Colonic mucosa (tissue), 4 donors: ENCODE measurements at regions not wholly inside any gene's neighbourhood (a gene's known extent, or its start where the extent isn't known, plus 50 kb on each side); places are given as distances from the start of the nearest gene placed in this dataset.
A peak's percentile ranks its signal among the peaks of the same experiment; 100 is the strongest.
"Not testable (repeated sequence)": the region's sequence is repeated elsewhere in the genome, so short reads cannot be mapped to it uniquely, and the experiment has no call there.

ENCODE experiments used
- DNase-seq: peaks from one replicate; pipeline ENCODE4 v3.0.0-alpha.2; 2020
- H3K27ac ChIP-seq: fragments of 200-600 bp; one replicate; pipeline ENCODE4 v1.8.0; 2021
- H3K27me3 ChIP-seq: fragments of 200-600 bp; one replicate; pipeline ENCODE4 v1.8.0; 2021
- H3K36me3 ChIP-seq: fragments of 200-600 bp; one replicate; pipeline ENCODE4 v1.8.0; 2021
- H3K4me1 ChIP-seq: fragments of 200-600 bp; one replicate; pipeline ENCODE4 v1.8.0; 2021; ENCODE audit warnings: mild to moderate bottlenecking
- H3K4me3 ChIP-seq: fragments of 200-600 bp; one replicate; pipeline ENCODE4 v1.8.0; 2021
- H3K9ac ChIP-seq, 2 donors: one replicate each; pipeline ENCODE4 v1.7.0; 2013; ENCODE audit warnings: control low read depth in 2 of 2, low read depth in 2 of 2, low read length in 2 of 2
- H3K9me3 ChIP-seq: fragments of 200-600 bp; one replicate; pipeline ENCODE4 v1.8.0; 2021
- intact Hi-C: fragments of 100-400 bp; cut with DNase I; formaldehyde crosslinking; loops from one replicate; pipeline ENCODE4 v1.14.1; 2022
- donor health status: healthy.
- donor health status: DM: no; HTN: no; CAD: no.
- donor health status: DM: no; HTN: no; CAD: no.

DNA sequence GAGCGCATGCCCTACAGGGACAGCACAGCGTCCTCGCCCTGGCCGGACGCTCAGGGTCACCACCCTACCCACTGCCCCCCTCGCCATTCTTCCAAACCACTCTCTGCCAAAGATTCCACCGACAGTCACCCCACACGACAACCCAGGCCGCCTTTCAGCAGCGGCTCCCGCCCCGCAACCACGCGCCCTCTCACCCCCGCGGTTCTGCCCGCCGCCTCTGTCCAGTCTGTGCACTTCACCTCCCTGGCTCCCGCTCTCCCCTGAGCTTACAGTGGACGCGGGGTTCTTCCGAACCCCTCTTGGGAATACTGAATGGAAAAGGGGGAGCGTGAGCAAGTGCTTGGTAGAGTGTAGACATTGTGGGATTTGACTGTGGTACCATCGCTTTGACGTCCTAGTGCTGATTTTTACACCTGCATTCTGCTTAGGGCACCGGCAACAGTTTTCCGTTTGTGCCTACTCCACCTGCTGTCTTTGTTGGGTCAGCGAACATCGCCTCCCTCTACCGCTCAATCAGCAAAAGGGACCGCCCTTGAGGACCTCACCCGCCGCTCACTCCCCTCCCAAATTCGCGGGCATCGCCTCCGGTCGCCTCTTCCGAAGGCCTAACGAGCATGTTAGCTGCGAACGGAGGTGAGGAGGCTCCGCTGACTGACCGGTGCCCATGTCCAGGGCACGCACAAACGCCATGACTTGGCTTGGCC, 119.1 kb downstream of the PPIAL4A start:
- H3K9ac ChIP-seq, H3K4me1 ChIP-seq, H3K27ac ChIP-seq, H3K27me3 ChIP-seq, DNase-seq, H3K9me3 ChIP-seq, H3K36me3 ChIP-seq, intact Hi-C loops: not testable (repeated sequence)
- peak overlapping the region; percentile 19 for H3K4me3 ChIP-seq

DNA sequence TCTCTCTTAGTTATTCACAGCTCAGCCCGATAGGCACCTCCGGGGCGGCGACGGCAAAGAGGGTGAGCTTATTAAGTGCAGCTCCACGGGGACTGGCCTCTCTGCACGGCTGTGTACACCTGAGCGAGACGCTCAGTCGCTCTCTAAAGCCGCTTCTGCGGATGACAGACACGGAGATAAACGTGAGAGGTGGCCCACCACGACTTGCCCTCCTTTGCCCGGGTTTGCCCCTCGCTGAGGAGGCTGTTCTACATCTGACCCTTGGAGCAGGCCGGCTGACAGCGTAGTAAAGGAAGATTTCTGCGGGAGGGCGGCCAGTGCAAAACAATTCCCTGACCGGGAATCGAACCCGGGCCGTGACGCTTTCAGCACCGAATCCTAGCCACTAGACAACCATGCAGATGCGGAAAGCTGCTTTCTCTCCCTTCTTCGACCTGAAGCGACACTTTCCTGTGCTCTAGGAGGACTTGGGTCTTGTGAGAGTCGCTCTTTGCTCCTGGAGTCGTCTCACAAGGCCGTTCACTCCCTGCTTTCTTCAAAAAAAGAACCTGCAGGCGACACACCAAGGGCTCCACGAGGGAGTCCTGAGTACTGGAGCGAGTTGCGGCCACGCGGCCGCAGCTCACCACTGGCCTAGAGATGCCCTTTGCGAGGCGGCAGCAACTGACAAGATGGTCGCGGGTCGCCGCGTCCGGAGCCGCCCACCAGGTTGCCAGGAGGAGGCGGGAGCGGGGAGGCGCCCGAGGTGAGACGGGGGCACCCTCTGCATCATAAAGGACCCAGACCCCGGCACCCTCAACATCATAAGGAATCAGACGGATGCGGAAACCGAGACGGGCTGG, 119.9 kb downstream of the PPIAL4A start:
- peak overlapping the region; percentile 19 for H3K4me3 ChIP-seq

GRCh38 chr1:121010141-121010540, 120.6 kb downstream of the PPIAL4A start:
- DNase-seq, H3K9me3 ChIP-seq, H3K27me3 ChIP-seq, H3K36me3 ChIP-seq, H3K4me1 ChIP-seq, intact Hi-C loops, H3K4me3 ChIP-seq, H3K27ac ChIP-seq, H3K9ac ChIP-seq: not testable (repeated sequence)

More for the DNA sequence above, 119.9 kb downstream of the PPIAL4A start:
- H3K9ac ChIP-seq, H3K27me3 ChIP-seq, H3K4me1 ChIP-seq, intact Hi-C loops, H3K36me3 ChIP-seq, H3K27ac ChIP-seq, H3K9me3 ChIP-seq: not testable (repeated sequence)
- peak; percentile 62 for DNase-seq

GRCh38 chr1:121013181-121013580, 123.6 kb downstream of the PPIAL4A start:
- H3K9me3 ChIP-seq, H3K36me3 ChIP-seq, H3K4me1 ChIP-seq, DNase-seq, H3K27me3 ChIP-seq, H3K4me3 ChIP-seq, H3K9ac ChIP-seq, H3K27ac ChIP-seq, intact Hi-C loops: not testable (repeated sequence)

DNA sequence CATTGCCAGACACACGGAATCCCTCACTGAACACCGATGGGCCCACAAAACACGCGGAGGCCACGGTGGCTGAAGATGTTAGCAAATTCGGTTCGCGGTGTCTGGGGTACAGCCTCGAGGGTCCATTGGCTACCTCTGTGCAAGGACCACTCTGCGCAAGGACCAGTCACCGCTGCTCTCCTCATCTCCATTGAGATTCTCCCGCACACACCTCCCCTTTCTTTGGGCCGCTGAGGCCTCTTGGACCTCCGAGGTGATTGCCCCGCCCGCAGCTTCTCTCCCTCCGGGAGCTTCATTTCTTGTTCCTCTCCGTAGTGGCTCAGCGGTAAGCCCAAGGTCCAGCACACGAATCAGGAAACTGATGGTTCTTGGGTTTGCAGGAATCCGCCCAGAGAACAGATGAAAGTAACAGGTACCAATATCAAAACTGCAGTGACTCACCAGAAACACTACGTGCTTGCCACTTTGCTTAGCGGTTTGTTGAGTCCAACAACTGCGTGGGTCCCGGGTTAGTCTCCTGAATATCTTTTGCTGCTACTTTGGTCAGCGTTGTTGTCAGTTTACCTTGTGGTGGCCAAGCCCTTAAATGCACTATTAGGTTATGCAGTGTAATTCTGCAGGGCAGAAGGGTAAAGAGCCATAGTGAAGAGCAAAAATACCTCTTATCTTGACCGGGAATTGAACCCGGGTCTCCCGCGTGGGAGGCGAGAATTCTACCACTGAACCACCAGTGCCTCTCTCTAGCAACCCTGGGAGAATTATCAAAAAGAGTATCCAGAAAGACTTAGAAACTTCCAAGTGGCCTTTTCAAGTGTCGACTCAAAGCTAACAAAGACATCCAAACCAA, 126.8 kb downstream of the PPIAL4A start:
- H3K36me3 ChIP-seq, H3K9me3 ChIP-seq, H3K27ac ChIP-seq, intact Hi-C loops, H3K9ac ChIP-seq, H3K27me3 ChIP-seq, H3K4me3 ChIP-seq, H3K4me1 ChIP-seq: not testable (repeated sequence)
- DNase-seq, result peak; percentile 63

DNA sequence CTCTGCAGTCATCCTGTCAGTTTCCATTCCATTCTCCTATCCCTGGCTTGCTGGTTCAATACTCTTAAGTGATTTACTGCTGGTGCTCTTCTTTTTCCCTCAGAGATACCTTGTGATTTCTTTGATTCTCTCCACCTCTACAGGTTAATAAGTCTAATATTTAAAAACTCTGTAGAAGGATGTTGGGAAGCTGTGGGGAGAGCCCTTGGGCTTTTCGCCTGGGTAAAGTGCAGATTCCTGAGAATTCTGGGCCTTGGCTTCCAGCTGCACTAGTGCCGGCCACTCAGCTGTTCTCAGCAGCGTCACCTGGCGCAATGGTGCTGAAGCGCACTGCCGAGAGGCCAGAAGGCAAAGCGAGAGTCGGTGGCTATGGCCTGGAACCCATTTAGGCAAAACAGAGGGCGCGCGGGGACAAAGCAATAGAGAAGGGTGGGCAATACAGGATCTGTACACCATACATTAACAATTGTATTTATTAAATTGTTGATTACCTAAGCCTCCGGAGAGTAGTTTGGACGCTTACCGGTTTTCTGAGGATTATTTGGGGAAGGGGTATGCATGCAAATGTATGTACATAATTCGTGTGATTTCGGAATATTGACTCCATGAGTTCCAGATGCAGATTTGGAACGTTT, 130.3 kb downstream of the PPIAL4A start:
- H3K4me1 ChIP-seq, H3K9ac ChIP-seq, DNase-seq, H3K27me3 ChIP-seq, H3K9me3 ChIP-seq, intact Hi-C loops, H3K36me3 ChIP-seq, H3K4me3 ChIP-seq, H3K27ac ChIP-seq: not testable (repeated sequence)

DNA sequence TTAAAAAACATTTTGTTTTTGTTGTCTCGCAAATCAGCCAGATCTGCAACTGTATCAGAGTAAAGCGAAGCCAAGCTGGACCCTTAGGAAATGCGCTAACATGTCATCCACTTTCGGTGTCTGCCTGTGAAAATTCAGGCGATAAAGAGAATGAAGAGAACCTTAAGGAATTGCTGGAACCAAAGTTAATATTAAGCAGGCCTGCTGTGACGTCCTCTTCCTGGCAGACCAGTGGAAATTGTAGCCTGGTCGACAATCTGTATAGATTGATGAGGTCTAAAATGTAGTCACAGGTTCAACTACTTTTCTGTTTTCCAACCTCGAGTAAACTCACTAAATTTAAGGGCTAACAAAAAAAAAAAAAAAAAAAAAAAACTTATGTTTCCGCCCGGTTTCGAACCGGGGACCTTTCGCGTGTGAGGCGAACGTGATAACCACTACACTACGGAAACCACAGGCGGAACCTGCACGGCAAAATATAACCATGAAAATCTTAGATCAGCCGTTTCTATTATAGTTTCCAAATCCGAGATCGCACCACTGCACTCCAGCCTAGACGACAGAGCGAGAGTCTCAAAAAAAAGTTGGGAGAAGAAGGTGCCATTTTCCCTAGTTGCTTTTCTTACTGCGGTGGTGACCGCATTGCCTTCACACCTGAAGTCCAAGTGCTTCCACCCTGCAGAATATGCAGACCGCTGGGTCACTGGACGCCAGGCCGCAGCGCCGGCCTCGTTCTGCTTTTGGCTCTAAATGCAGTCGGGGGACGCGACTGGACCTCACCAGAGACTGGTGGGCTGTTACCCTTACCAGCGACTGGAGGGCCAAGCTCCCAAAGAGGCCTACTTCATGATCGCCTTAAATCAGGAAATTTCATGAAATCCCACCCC, 131.0 kb downstream of the PPIAL4A start:
- H3K27me3 ChIP-seq, H3K27ac ChIP-seq, intact Hi-C loops, H3K9me3 ChIP-seq, H3K36me3 ChIP-seq, H3K9ac ChIP-seq, H3K4me1 ChIP-seq: not testable (repeated sequence)
- H3K4me3 ChIP-seq, result peak overlapping the region; percentile 7
- DNase-seq, result peak; percentile 65

DNA sequence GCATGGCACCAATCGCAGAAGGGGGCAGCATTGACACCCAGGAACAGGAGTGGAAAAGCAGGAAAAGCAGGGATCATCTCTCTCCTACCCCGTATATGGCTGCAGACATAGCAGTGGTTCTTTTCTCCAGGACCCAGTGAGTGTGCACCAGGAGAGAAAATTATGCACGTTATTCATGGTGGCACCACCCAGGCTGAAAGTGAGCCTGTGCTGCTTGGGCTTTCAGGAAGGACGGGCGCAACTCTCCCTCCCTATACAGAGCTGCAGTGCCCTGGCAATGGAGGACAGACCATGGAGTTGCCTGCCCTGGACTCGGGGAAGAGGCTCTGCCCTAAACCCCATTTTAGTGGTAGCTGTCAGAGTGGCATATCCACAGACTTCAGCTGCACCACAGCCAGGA, 132.1 kb downstream of the PPIAL4A start:
- H3K4me3 ChIP-seq, H3K36me3 ChIP-seq, H3K4me1 ChIP-seq, H3K27ac ChIP-seq, H3K9me3 ChIP-seq, H3K27me3 ChIP-seq, H3K9ac ChIP-seq, intact Hi-C loops: not testable (repeated sequence)
- DNase-seq, result peak; percentile 19

- H3K9ac ChIP-seq, H3K4me3 ChIP-seq, H3K36me3 ChIP-seq, H3K9me3 ChIP-seq, intact Hi-C loops, H3K27me3 ChIP-seq, H3K4me1 ChIP-seq, DNase-seq, H3K27ac ChIP-seq: not testable (repeated sequence)
Measured at GRCh38 chr1:121032878-121033494, 143.4 kb downstream of the PPIAL4A start.

- H3K9ac ChIP-seq, H3K4me3 ChIP-seq, H3K36me3 ChIP-seq, H3K4me1 ChIP-seq, H3K27ac ChIP-seq, intact Hi-C loops, H3K9me3 ChIP-seq, DNase-seq, H3K27me3 ChIP-seq: not testable (repeated sequence)
Measured at GRCh38 chr1:121036792-121037191, 147.2 kb downstream of the PPIAL4A start.

GRCh38 chr1:121040974-121041373, 143.2 kb downstream of the FAM72B start:
- H3K36me3 ChIP-seq, DNase-seq, H3K4me3 ChIP-seq, intact Hi-C loops, H3K4me1 ChIP-seq, H3K9ac ChIP-seq, H3K9me3 ChIP-seq, H3K27ac ChIP-seq, H3K27me3 ChIP-seq: not testable (repeated sequence)

- H3K4me3 ChIP-seq, H3K36me3 ChIP-seq, intact Hi-C loops, H3K27ac ChIP-seq, DNase-seq, H3K9me3 ChIP-seq, H3K4me1 ChIP-seq, H3K9ac ChIP-seq, H3K27me3 ChIP-seq: not testable (repeated sequence)
Measured at GRCh38 chr1:121041497-121041896, 142.6 kb downstream of the FAM72B start.
